Non-pigmented ciliary epithelial cell (primary cell): ENCODE measurements at regions not wholly inside any gene's neighbourhood (a gene's known extent, or its start where the extent isn't known, plus 50 kb on each side); places are given as distances from the start of the nearest gene placed in this dataset.

Source experiments
- DNase-seq: peaks from one replicate; pipeline ENCODE4 v3.0.0-alpha.2; 2010; ENCODE audit warnings: low read depth

DNA sequence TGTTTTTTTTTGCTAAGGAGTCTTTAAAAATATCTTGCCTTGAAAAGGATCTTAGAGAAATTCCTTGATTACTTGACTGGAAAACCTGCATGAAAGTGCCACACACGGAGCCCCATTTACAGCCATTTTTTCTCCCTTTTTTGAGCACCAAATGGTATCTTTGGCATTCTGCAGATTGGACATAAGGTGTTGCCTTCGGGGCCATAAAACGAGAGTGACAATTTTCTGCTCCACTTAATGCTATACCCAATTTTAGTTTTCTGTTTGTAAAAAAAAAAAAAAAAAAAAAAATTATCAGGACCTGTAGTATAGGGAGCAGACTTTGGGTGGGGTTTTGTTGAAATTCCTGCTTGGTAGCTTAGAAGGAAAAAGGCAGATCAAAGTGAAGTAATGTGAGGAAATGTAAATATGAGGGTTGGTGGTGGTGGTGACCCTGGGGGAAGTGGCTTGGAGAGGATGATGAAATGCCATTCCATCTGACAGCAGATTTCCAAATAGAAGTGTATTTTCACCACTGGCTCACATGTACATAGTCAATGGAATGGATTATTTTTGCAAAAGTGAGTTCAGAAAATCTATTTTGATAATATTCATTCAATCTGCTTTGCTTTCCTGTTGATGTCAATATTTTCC, 212.1 kb upstream of the SOX4 start:
- no peak for DNase-seq

DNA sequence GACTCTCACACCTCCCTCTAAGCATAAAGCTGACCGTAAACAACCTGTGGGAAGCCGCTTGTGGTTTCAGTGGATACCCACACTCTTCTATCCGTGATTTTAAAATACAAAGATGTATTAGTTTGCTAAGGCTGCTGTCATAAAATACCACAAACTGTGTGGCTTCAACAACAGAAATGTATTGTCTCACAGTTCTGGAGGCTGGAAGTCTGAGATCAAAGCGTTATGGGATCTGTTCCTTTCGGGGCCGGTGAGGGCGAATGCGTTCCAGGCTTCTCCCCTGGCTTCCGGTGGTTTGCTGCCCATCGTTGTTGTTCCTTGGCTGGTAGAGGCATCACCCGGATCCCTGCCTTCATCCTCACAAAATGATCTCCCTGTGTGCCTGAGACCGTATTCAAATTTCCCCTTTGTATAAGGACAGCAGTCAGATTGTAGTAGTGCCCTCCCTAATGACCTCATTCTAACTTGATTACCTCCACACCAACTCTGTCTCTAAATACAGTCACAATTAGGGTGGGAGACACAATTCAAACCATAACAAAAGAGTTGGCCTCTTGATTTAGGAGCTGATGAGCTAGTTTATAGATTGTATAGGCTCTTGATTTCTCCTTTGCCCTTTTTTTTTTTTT, 210.6 kb upstream of the SOX4 start:
- no peak for DNase-seq

DNA sequence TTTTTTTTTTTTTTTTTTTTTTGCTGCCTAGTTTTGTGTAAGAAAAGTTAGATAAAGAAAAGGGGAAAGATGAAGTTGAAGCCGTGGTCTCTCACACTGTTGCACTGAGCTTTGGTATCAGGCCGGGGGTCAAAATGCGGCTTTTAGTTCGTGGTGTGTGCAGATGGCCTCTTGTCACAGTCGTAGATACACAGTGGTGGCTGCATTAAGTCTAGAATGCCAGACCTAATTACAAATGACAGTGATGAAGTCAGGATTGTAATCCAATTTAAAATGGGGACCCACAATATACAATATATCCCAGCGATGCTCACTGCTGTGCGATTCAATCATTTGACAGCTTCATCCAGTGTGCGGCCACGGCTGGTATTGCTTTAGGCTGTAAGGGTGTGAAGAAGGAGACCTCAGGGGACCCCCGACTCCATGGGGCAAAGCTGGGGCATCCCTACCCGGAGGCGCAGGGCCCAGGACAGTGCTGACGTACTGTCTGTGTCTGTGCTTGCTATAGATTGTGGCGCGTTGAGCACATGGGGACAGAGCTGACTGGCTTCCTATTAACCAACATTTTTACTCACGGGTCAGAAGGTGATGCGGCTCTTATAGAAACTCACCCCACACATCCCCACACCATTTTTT, 210.0 kb upstream of the SOX4 start:
- no peak for DNase-seq

DNA sequence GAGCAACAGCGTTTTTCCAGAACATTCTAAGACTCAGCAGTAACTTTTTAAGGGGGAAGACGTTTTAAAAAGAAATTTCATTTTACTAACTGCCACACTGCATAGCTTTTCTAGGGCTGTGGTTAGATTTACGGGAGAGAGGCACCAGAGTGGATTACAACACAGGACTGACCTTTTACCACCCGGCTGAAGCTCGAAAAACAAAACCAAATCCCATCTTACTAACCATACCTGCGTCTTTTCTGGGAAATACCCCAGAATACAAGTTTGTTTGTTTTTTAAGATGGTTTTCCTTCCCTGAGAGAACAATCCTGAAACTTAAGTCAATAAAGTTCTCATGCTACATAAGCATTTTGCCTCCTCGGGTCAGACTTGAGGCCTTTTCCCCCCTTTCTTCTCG, 209.3 kb upstream of the SOX4 start:
- DNase-seq: no peak

DNA sequence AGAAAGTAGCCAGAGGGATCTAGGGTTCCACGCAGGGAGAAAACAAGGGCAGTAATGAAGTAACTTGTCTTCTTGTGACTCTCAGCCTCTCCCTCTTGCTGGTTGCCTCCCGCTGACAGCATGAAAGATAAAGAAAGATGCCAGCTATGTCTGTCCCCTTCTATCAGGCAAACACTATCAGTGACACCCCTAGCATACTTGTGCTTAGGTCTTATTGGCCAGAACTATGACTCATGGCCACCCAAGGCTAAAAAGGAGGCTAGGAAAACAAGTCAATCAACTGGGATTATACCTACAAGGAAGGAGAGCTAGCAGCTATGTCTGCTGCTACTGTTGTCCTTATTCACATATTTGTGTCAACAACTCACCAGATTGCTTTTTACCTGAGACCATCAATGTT, 206.8 kb upstream of the SOX4 start:
- DNase-seq: no peak

DNA sequence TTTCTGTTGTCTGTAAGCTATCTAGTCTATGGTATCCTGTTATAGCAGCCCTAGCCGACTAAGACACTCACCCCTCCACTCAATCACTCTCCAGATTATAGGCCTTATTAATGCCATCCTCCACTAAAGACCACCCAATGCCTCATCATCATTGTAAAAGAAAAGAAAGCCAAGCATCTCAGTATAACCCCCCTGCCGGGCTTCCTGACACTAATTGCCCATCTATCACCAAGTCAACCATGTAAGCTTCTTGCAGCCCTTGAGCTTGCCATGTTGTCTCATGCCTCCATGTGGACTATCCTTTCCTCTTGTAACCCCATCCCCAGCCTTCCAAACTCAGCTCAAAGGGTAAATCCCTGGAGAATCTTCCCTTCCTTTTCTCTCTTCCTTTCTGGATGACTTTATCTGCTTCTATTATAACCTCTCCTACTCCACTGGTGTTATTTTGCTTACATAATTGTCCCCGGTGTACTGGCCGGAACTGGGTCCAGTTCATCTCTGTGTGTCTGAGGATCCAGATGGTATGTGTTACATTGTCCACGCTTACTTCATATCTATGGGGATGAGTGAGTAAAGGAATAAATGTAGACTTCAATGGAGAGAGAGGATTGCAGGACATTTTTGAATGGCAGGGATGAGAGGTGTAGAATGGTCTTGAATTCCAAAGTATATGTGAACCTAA, 202.9 kb upstream of the SOX4 start:
- no peak for DNase-seq

DNA sequence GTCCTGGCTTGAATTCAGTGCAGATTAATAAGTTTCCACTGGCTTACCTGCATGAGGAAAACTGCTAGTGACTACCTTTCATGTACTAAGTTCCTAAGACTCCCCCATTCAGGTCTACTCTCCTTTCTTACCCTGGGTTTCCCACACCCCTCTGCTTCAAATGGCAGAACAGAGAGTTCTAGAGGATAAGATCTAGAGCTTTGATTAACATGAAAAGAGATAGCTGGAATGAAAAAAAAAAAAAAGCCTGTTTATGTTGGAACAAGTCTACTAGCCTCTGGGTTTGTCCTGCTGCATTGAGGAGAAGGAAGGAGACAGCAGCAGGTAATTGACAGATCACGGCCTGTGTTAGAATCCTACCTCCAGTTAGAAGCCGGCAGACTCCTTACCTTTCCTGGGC, 201.4 kb upstream of the SOX4 start:
- DNase-seq: no peak

DNA sequence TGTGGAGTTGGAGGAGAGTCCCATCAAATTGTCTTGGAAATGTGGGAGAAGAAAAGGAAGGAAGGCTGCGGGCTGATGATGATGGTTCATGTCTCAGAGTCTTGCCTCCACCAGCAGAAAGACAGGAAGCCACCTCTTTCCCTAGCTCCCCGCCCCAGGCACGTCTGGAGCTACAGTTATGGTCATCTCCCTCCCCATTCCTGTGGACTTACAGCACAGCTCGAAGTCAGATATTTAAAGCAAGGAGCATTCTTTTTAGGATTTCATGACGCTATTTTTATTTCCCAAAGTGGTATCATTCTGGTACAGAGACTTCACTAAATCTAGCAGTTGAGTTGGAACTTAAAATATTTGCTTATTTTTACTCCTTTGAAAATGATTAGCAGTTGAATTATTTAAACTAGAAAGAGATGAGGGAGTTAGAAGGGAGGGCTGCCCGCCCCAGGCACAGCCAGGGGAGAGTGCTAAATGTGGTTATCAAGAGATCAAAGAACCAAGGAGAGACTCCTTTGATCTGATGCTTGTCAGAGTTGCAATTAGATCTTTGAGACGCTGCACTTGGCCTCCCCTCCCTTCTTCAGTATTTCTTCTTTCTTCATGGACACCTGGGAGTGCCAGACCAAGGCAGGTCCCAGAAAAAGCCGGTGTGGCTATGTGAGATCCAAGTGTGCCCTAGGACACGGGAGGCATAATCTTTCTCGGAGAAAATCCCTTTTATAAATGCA, 199.9 kb upstream of the SOX4 start:
- no peak for DNase-seq

DNA sequence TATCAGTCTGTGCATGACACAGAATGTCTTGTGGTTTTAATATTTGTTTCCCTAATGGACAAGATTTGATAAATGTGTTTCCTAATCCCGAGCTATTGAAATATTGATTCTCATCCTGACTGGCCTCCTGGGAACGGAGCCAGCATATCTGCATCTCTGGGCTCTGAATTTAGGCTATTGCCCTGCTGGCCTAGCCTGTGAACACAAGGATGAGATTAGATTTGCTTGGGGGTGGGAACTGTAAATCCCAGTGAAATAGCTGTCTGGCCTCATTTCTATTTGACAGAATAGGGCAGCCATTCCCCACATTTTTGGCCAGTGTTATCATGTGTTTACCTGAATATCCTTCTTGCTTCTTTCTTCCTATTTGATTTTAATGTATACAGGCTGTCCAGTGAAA, 198.4 kb upstream of the SOX4 start:
- no peak for DNase-seq

DNA sequence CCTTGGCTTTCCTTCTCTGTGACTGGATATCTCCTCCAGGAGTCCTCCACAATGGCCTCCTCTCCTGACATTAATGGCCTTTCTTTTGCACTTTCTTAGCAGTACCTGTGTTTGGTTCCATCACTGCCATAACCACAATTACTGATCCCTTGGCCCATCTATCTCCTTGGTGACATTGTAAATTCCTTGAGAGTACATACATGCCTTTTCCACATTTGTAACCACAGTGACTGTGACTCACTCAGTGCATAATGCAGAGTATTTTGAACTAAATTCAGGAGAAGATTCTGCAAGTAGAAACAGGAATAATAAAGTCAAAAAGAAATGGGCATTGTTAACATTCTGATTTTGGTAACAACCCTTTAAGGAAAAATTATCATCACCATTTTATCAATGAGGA, 197.2 kb upstream of the SOX4 start:
- DNase-seq: peak; percentile 77

DNA sequence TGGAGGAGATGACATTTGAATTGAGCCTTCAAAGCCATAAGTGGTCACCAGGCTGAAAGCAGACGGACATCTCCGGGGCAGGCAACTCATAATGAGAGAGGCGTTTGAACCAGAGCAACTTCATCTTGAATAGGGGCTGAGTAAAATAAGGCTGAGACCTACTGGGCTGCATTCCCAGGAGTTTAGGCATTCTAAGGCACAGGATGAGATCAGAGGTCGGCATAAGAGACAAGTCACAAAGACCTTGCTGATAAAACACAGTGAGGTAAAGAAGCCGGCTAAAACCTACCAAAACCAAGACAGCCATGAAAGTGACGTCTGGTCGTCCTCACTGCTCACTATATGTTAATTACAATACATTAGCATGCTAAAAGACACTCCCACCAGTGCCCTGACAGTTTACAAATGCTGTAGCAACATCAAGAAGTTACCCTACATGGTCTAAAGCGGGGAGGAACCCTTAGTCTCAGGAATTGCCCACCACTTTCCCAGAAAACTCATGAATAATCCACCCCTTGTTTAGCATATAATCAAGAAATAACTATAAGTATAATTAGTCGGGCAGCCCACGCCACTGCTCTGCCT, 194.7 kb upstream of the SOX4 start:
- no peak for DNase-seq

DNA sequence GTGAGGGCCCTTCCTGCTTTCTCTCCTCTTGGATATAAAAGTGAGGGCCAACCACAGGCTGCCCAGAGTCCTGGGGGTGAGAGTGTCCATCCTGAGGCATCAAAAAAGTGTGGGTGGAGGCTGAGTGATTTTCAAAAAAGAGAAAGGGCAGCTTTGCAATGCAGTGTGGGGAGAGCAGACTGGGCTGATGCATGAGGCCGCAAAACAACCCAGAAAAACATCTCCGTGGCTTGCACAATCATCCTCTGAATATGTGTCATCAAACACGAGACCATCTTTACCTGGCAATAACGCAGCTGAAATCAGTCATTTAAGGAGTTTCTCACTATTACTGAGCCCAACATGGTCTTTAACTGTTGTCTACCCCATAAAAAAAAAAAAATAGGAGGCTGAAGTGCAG, 191.2 kb upstream of the SOX4 start:
- DNase-seq: no peak

DNA sequence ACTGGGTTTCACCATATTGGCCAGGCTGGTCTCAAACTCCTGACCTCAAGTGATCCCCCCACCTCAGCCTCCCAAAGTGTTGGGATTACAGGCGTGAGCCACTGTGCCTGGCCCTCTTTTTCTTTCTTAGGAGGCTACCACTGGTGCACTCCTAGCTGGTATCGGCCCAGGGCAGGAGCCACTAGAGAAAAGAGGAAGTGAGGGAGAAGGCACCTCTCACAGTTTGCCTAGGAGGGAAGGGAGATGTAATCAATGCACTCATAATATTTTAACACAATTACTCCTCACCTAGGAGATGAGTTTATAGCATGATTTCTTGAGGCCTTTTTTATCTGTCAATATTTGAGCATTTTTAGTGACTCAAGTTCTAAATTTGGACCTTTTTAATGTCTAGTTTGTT, 189.0 kb upstream of the SOX4 start:
- no peak for DNase-seq

DNA sequence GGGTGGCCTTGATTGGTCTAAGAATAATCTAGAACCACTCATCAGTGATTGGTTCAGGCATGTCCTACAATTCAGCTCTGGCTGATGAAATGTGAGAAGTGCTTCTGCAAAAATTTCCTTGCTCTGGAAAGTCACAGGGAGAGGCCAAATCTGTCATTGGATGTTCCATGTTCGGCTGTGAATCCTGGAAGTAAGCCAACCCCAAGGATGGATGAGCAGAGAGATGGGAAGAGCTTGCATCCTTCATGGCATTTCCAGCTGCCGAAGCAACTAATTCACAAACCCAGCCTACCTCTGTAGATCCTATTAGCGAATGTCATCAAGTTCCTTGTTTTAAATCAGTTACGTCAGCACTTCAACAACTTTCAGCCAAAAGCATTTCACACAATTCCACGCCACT, 187.2 kb upstream of the SOX4 start:
- no peak for DNase-seq

DNA sequence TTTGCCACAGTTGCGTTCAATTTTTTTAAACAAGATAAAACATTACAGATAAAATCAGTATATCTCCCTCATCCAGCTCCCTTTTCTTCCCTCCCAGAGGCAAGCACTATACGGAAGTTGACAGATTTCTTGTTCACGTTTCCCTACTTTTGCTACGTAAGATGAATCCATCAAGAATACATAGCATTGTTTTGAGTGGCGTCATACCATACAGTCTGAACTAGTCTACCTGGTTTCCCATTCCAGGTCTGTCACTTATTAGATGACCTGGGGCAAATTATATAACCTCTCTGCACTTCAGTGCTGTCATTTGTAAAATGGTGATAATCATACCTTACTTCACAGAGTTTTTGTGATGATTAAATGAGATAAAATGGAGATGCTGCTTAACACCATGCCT, 184.3 kb upstream of the SOX4 start:
- DNase-seq: no peak

DNA sequence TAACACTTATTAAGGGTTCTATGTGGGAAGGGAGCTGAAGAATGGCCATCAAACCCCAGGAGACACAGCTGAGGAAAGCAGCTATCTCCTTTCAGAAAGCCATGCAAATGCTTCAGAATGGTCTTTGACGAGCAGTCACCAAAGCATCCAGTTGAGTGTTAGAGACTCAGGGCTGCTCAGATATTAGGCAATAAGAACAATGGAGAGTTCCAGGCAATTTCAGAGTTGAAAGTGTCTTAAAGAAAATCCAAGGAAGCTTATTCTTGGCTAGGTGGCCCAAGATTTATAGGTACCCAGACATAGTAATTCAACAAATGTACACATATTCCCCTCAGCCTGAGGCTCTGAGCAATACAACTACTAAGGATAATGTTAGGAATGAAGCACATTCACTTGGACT, 180.1 kb upstream of the SOX4 start:
- DNase-seq: no peak

DNA sequence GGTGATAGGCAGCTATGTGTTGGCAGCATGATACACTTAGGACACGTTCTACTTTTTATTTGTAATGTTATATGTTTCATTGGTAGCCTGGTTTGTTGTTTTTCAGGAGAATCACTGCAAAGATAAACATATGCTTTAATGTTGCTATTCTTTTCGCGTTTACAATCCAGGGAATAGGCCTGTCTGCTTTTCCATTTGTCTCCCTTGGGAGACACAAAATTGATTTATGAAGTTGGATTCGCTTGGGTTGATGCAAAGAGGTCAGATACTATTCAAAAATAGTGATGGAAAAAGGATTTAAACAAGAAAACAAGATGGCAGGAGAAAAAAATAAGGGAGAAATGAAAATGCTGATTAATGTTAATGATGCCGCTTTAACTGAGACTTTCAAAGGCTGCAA, 179.5 kb upstream of the SOX4 start:
- no peak for DNase-seq

DNA sequence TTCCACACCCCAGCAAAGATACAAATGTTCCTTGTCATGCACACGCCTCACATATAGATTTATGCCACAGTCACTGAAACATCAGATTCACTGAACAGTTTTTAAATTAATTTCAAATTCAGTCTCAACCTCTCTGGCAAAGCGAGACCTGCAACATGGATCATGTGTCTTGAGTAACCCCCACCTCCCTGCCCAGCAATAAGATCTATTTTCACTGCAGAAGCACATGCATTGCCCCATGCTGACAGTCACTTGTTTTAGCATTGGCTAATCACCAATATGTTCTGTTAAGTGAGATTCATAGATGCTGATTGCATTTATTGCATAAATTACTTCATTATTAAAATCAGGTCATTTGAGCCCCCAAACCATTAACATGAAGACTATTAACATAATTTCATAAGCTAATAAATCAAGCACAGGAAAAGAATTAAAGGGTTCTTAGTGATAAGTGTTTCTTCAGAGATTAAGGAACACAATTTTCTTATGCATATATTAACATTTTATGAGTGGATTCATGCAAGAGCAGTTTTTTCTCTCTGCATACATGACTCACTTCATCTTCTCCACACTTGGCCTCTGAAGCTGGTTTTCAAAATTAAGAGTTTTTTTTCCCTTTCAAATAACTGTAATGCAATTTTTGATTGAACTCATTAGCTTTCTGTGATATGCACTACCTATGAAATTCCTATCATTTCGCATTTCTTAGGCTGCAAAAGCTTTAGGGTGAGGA, 173.2 kb upstream of the SOX4 start:
- DNase-seq: no peak

DNA sequence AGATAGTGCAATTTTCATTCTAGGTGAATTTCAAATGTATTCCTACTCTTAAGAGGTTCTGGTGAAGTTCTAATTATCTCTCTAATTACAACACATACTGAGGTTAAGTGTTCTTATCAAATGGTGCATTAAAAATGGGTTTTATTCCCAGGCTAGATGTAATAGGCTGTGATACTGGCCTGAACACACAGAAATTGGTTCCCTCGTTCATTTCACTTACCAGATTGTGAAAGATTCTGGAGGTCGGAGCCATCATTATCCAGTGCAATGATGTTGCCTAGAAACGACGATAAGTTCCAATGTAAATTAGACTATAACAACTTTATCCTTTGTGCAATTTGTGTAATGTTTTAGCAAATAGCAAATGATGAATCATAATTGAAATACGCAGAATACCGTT, 172.6 kb upstream of the SOX4 start:
- DNase-seq: no peak

DNA sequence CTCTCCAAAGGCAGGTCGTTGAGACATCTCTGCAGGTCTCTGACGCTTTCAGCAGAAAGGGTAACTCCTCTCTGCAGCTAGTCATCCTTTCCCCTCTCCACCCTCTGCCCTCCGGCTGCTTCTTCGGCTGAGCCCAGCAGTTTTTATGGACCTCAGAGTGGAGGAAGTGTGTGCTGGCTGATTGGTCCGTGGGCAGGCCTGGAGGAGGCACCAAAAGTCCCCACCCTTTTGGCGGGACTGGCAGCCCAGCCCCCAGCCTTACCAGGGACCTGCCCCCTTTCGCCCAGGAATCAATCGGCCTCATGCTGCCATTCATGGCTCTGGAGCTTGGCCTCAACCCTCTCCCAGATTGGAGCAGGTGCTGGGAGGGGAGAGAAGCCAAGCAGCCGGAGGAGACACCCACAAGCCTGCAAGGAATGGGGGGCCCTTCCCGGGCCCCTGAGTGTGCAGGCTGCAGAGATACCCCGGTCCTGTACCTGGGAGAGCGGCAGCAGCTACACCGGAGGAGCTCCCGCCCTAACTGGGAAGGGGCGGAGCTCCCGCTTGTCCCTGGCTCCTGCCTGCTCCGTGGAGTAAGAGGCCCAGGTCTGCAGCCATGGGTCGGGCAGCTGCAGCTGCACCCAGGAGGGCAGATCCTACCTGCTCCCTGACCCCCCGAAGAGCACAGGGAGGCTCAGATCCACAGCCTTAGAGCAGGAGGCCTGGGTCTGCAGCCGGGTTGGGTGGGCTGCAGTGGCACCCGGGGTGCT, 170.3 kb upstream of the SOX4 start:
- DNase-seq: no peak
